Fibroblast of lung (primary cell): ENCODE measurements at regions not wholly inside any gene's neighbourhood (a gene's known extent, or its start where the extent isn't known, plus 50 kb on each side); places are given as distances from the start of the nearest gene placed in this dataset.

Experiments
- EZH2 ChIP-seq: IDR thresholded peaks from 2 replicates; pipeline ENCODE4 v1.5.1; 2012; ENCODE audit warnings: low read length, control low read depth, mild to moderate bottlenecking; ENCODE audit errors: missing control alignments
- TF ChIP-seq, protein P1 (sequence below), 2 donors: IDR thresholded peaks in 1 of 2; conservative IDR thresholded peaks in 1 of 2; 1 replicate in 1 of 2; 2 replicates in 1 of 2; pipeline ENCODE4 v1.5.1; 2011 to 2012; ENCODE audit warnings: low read length in 2 of 2, control low read depth in 1 of 2, inconsistent platforms in 1 of 2, low read depth in 1 of 2, mild to moderate bottlenecking in 1 of 2

DNA sequence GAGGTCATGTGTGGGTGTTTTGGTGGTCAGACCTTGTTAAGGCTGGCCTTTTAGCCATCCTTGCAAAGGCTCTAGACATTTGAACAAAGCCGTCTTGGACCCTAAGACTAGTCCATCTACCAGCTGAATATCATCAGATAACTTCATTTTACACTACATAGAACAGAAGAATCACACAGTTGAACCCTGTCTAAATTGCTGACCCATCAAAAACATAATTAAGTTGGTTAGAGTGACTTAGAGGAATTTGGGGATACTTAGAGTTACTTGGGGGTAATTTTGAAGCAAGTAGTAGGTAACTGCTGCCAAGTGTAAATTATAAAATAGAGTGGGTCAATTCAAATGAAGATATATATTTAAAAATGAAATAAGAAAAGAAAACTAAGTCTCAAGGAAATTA, 102.9 kb upstream of the ADGRL4 start:
- TF ChIP-seq, protein P1, sequence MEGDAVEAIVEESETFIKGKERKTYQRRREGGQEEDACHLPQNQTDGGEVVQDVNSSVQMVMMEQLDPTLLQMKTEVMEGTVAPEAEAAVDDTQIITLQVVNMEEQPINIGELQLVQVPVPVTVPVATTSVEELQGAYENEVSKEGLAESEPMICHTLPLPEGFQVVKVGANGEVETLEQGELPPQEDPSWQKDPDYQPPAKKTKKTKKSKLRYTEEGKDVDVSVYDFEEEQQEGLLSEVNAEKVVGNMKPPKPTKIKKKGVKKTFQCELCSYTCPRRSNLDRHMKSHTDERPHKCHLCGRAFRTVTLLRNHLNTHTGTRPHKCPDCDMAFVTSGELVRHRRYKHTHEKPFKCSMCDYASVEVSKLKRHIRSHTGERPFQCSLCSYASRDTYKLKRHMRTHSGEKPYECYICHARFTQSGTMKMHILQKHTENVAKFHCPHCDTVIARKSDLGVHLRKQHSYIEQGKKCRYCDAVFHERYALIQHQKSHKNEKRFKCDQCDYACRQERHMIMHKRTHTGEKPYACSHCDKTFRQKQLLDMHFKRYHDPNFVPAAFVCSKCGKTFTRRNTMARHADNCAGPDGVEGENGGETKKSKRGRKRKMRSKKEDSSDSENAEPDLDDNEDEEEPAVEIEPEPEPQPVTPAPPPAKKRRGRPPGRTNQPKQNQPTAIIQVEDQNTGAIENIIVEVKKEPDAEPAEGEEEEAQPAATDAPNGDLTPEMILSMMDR (conservative IDR thresholded peaks at IDR 0.05 in 1 of 2, IDR thresholded peaks at IDR 0.05 in 1 of 2; ENCODE audit: low read depth in 1 of 2, low read length in 2 of 2) = no peak
- no peak for TF ChIP-seq EZH2
